HepG2 (cell line): ENCODE measurements at regions not wholly inside any gene's neighbourhood (a gene's known extent, or its start where the extent isn't known, plus 50 kb on each side); places are given as distances from the start of the nearest gene placed in this dataset.

Experiments
- ATAC-seq: fragments of 200-7000 bp; cut with Tn5 transposase; 3 replicates; pipeline ENCODE4 v1.9.1; 2020; ENCODE audit warnings: mild to moderate bottlenecking, moderate library complexity
- BruUV-seq: library from RNA; stranded (reverse); fragments of 400-500 nt; replicated peaks from 2 replicates; lab custom pipeline; 2021; lab: Mats Ljungman, UMichigan
- CTCF ChIA-PET: fragments of 300-600 bp; formaldehyde crosslinking; extraction: SDS; loops from one replicate; lab custom pipeline; 2021; ENCODE audit warnings: low total read pairs, inconsistent platforms, low intra/inter-chr PET ratio; lab: Yijun Ruan, JAX
- POLR2A ChIA-PET: fragments of 350-600 bp; sonication (Branson Sonifier 250); formaldehyde crosslinking; loops from one replicate; lab custom pipeline; 2020; ENCODE audit warnings: antibody characterized with exemption, inconsistent platforms; lab: Yijun Ruan, JAX
- DNase-seq: peaks from one replicate; pipeline ENCODE4 v3.0.0-alpha.2; 2015; ENCODE audit warnings: low spot score
- FAIRE-seq: peaks from 3 replicates; lab custom pipeline; 2011; peaks lifted over from hg19 to GRCh38; lab: Jason Lieb, UNC
- H2AFZ ChIP-seq: one replicate; pipeline ENCODE4 v1.6.1; 2011; ENCODE audit warnings: low read length, inconsistent platforms
- H3K27ac ChIP-seq: fragments of 300-600 bp; 3 replicates; pipeline ENCODE4 v1.8.0; 2011; ENCODE audit warnings: mixed run types, mild to moderate bottlenecking, mixed read lengths, low read length, inconsistent platforms; ENCODE audit not compliant: insufficient read depth; ENCODE audit errors: extremely low read length
- H3K27me3 ChIP-seq, 2 experiments: fragments of 200-600 bp in 1 of 2; 2 replicates in 1 of 2; 3 replicates in 1 of 2; pipeline versions ENCODE4 v1.6.0 to v1.8.0; 2011; ENCODE audit warnings: low read length in 2 of 2, mild to moderate bottlenecking in 2 of 2, moderate library complexity in 2 of 2, inconsistent platforms in 1 of 2; ENCODE audit not compliant: insufficient read depth in 2 of 2, control insufficient read depth in 1 of 2
- H3K36me3 ChIP-seq, 2 experiments: fragments of 200-600 bp in 1 of 2; replicated peaks in 1 of 2; 2 replicates in 1 of 2; 3 replicates in 1 of 2; pipeline versions ENCODE4 v1.5.1 to v1.8.0; 2011; ENCODE audit warnings: low read length in 2 of 2, inconsistent platforms in 1 of 2; ENCODE audit not compliant: insufficient read depth in 2 of 2, control insufficient read depth in 1 of 2
- H3K4me1 ChIP-seq: 2 replicates; pipeline ENCODE4 v1.5.1; 2012; ENCODE audit warnings: low read length, inconsistent platforms; ENCODE audit not compliant: insufficient read depth
- H3K4me2 ChIP-seq: 2 replicates; pipeline ENCODE4 v1.6.0; 2011; ENCODE audit warnings: low read depth, low read length, inconsistent platforms
- H3K4me3 ChIP-seq, 3 experiments: fragments of 200-600 bp in 1 of 3; sonication (generic), shearing (Covaris generic) in 1 of 3; replicated peaks in 1 of 3; 2 replicates each; pipeline ENCODE4 v1.5.1; 2011 to 2016; ENCODE audit warnings: low read length in 3 of 3, inconsistent platforms in 2 of 3, low read depth in 2 of 3, mild to moderate bottlenecking in 2 of 3, control low read depth in 1 of 3, mixed read lengths in 1 of 3; ENCODE audit not compliant: insufficient read depth in 1 of 3
- H3K79me2 ChIP-seq: one replicate; pipeline ENCODE4 v1.6.1; 2011; ENCODE audit warnings: low read length, inconsistent platforms; ENCODE audit not compliant: insufficient read depth
- H3K9ac ChIP-seq: 2 replicates; pipeline ENCODE4 v1.6.0; 2011; ENCODE audit warnings: mild to moderate bottlenecking, low read depth, low read length, inconsistent platforms; ENCODE audit not compliant: insufficient read depth
- H3K9me3 ChIP-seq: 2 replicates; pipeline ENCODE4 v1.5.1; 2012; ENCODE audit warnings: mild to moderate bottlenecking, low read length
- H4K20me1 ChIP-seq: 2 replicates; pipeline ENCODE4 v1.6.0; 2011; ENCODE audit warnings: inconsistent platforms, mild to moderate bottlenecking, low read length, moderate library complexity; ENCODE audit not compliant: insufficient read depth
- BORCS8-MEF2B ChIP-seq: sonication (generic); formaldehyde crosslinking; IDR thresholded peaks from 2 replicates; pipeline ENCODE4 v1.8.0; 2022; ENCODE audit warnings: mild to moderate bottlenecking, missing genetic modification reagents
- CCDC6 ChIP-seq: sonication (generic); formaldehyde crosslinking; IDR thresholded peaks from 2 replicates; pipeline ENCODE4 v1.8.1; 2022; ENCODE audit warnings: mild to moderate bottlenecking, missing genetic modification reagents, moderate library complexity
- CEBPB ChIP-seq: IDR thresholded peaks from 2 replicates; pipeline ENCODE4 v1.6.1; 2011; ENCODE audit warnings: low read depth, low read length, improper control_type of control experiment, borderline replicate concordance
- MIXL1 ChIP-seq: IDR thresholded peaks from 2 replicates; pipeline ENCODE4 v1.6.1; 2016
- MTF2 ChIP-seq: sonication (generic); formaldehyde crosslinking; IDR thresholded peaks from 2 replicates; pipeline ENCODE4 v1.5.0; 2020; ENCODE audit warnings: missing genetic modification reagents, borderline replicate concordance
- RFX3 ChIP-seq: IDR thresholded peaks from 2 replicates; pipeline ENCODE4 v1.6.1; 2016; ENCODE audit warnings: missing biosample characterization, missing genetic modification reagents
- RFX5 ChIP-seq: IDR thresholded peaks from 2 replicates; pipeline ENCODE4 v1.6.1; 2011; ENCODE audit warnings: low read depth, low read length, improper control_type of control experiment
- SMAD3 ChIP-seq: sonication (generic); formaldehyde crosslinking; IDR thresholded peaks from 2 replicates; pipeline ENCODE4 v1.4.0; 2020; ENCODE audit warnings: missing genetic modification reagents
- SOX6 ChIP-seq, 2 experiments: fragments of 450-650 bp in 1 of 2; sonication (generic) in 1 of 2; formaldehyde crosslinking in 1 of 2; IDR thresholded peaks; 2 replicates each; pipeline versions ENCODE4 v1.4.0 to v1.6.1; 2017 to 2020; ENCODE audit warnings: antibody characterized with exemption in 1 of 2, mild to moderate bottlenecking in 1 of 2, missing genetic modification reagents in 1 of 2
- WIZ ChIP-seq: sonication (generic); formaldehyde crosslinking; IDR thresholded peaks from 2 replicates; pipeline ENCODE4 v1.5.1; 2020; ENCODE audit warnings: mild to moderate bottlenecking, missing genetic modification reagents
- ZNF121 ChIP-seq: sonication (generic); formaldehyde crosslinking; IDR thresholded peaks from 2 replicates; pipeline ENCODE4 v1.5.0; 2020; ENCODE audit warnings: mild to moderate bottlenecking, missing genetic modification reagents
- ZNF556 ChIP-seq: sonication (generic); formaldehyde crosslinking; IDR thresholded peaks from 2 replicates; pipeline ENCODE4 v1.4.0; 2020; ENCODE audit warnings: mild to moderate bottlenecking, missing genetic modification reagents, borderline replicate concordance
- ZNF589 ChIP-seq: sonication (generic); formaldehyde crosslinking; conservative IDR thresholded peaks from 2 replicates; pipeline ENCODE4 v1.8.0; 2022; ENCODE audit warnings: mild to moderate bottlenecking, moderate library complexity, missing genetic modification reagents
- ZNF652 ChIP-seq: IDR thresholded peaks from 2 replicates; pipeline ENCODE4 v1.6.1; 2016; ENCODE audit warnings: low read depth, borderline replicate concordance
- ZNF737 ChIP-seq: sonication (generic); formaldehyde crosslinking; IDR thresholded peaks from 2 replicates; pipeline ENCODE4 v1.5.0; 2020; ENCODE audit warnings: missing genetic modification reagents, mild to moderate bottlenecking, borderline replicate concordance
- WGBS: methylation state at CpG from one replicate; pipeline ENCODE4 v1.1.6; 2017; ENCODE audit warnings: low lambda C conversion rate; 5-methylcytosine and 5-hydroxymethylcytosine counted together
- in situ Hi-C: cut with HindIII; loops from 2 replicates; pipeline ENCODE4 v1.10.0; 2017; ENCODE audit warnings: low pct_unique_long_range_greater_than_20kb; ENCODE audit not compliant: extremely low pct_ligation_motif_present
- intact Hi-C: fragments of 100-400 bp; cut with micrococcal nuclease; formaldehyde crosslinking; loops from one replicate; pipeline ENCODE4 v1.10.0; 2022; ENCODE audit not compliant: unreplicated experiment
- TF ChIP-seq, protein P1 (sequence below): sonication (generic); formaldehyde crosslinking; IDR thresholded peaks from 2 replicates; pipeline ENCODE4 v1.4.0; 2020; ENCODE audit warnings: mild to moderate bottlenecking, missing genetic modification reagents, borderline replicate concordance
- TF ChIP-seq, protein P2 (sequence below): sonication (generic); formaldehyde crosslinking; IDR thresholded peaks from 2 replicates; pipeline ENCODE4 v1.4.0; 2020; ENCODE audit warnings: missing genetic modification reagents, low read depth, mild to moderate bottlenecking, borderline replicate concordance

DNA sequence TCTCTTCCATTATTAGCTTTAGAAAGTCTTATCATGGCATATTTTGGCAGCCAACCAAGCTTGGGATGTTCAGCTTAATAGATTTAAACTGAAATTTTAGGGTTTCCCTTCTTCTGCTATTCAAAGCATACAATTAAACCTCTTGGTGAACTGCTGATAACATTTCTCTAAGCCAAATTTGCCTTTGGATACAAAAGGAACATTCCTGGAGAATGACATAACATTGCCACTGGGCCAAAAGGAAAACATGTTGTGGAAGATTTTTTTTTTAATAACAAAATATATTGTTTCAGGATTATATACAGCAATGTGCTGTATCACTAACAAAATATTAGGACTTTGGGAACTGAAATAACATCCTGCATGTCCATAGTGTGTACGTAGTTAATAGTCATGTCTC, 215.1 kb upstream of the TBX18 start:
- intact Hi-C loops (no loop called here), in situ Hi-C loops (no loop called here)
- H3K27ac ChIP-seq, result no peak overlapping the region
- no peaks in the 10 kb centered on the region for H3K4me1 ChIP-seq
- no peaks in the 10 kb centered on the region for H3K9me3 ChIP-seq
- no peaks in the 10 kb centered on the region for H3K27me3 ChIP-seq
- 0% methylated on average over 1 of the region's 1 CpG for WGBS
- FAIRE-seq (no peak), ATAC-seq (no peak), DNase-seq (no peak)
- no peak overlapping the region for H3K4me3 ChIP-seq
- no peak overlapping the region for H2AFZ ChIP-seq
- no TSS peak for BruUV-seq
- POLR2A ChIA-PET, result no interaction called here
- no peaks in the 10 kb centered on the region for H4K20me1 ChIP-seq
- CTCF ChIA-PET, result no interaction called here
- H3K4me2 ChIP-seq, result no peak overlapping the region
- H3K36me3 ChIP-seq, result no peaks in the 10 kb centered on the region
- TF ChIP-seq MTF2, result no peak
- no peaks in the 10 kb centered on the region for H3K79me2 ChIP-seq
- no peak overlapping the region for H3K9ac ChIP-seq

GRCh38 chr6:84977363-84977705, 212.9 kb upstream of the TBX18 start:
- H3K4me2 ChIP-seq, result no peak overlapping the region
- H3K4me3 ChIP-seq, result no peak overlapping the region
- H2AFZ ChIP-seq, result no peak overlapping the region
- intact Hi-C loops (no loop called here), in situ Hi-C loops (no loop called here)
- BruUV-seq, result no TSS peak
- H4K20me1 ChIP-seq, result no peaks in the 10 kb centered on the region
- H3K27ac ChIP-seq, result no peak overlapping the region
- ATAC-seq (no peak), FAIRE-seq (no peak), DNase-seq (no peak)
- H3K9ac ChIP-seq, result no peak overlapping the region
- CTCF ChIA-PET, result no interaction called here
- H3K9me3 ChIP-seq, result no peaks in the 10 kb centered on the region
- H3K36me3 ChIP-seq, result no peaks in the 10 kb centered on the region
- no peaks in the 10 kb centered on the region for H3K79me2 ChIP-seq
- POLR2A ChIA-PET, result no interaction called here
- no peaks in the 10 kb centered on the region for H3K27me3 ChIP-seq
- no peaks in the 10 kb centered on the region for H3K4me1 ChIP-seq
- WGBS, result 0% methylated on average over 1 of the region's 1 CpG
- TF ChIP-seq WIZ (CRISPR knock-in tag) (no peak), CEBPB (no peak), RFX5 (no peak), SMAD3 (no peak), ZNF121 (CRISPR knock-in tag) (no peak), CCDC6 (CRISPR knock-in tag) (no peak), ZNF652 (CRISPR knock-in tag) (no peak), ZNF737 (CRISPR knock-in tag) (no peak), BORCS8-MEF2B (CRISPR knock-in tag) (no peak), RFX3 (CRISPR knock-in tag) (no peak), SOX6 (IDR thresholded peaks at IDR 0.05) (no peak), SOX6 (CRISPR knock-in tag; IDR thresholded peaks at IDR 0.05) (no peak), ZNF589 (no peak), MIXL1 (CRISPR knock-in tag) (no peak), ZNF556 (CRISPR knock-in tag) (no peak)
- TF ChIP-seq, protein P1, sequence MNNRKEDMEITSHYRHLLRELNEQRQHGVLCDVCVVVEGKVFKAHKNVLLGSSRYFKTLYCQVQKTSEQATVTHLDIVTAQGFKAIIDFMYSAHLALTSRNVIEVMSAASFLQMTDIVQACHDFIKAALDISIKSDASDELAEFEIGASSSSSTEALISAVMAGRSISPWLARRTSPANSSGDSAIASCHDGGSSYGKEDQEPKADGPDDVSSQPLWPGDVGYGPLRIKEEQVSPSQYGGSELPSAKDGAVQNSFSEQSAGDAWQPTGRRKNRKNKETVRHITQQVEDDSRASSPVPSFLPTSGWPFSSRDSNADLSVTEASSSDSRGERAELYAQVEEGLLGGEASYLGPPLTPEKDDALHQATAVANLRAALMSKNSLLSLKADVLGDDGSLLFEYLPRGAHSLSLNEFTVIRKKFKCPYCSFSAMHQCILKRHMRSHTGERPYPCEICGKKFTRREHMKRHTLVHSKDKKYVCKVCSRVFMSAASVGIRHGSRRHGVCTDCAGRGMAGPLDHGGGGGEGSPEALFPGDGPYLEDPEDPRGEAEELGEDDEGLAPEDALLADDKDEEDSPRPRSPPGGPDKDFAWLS (CRISPR knock-in tag), result no peak
- TF ChIP-seq, protein P2, sequence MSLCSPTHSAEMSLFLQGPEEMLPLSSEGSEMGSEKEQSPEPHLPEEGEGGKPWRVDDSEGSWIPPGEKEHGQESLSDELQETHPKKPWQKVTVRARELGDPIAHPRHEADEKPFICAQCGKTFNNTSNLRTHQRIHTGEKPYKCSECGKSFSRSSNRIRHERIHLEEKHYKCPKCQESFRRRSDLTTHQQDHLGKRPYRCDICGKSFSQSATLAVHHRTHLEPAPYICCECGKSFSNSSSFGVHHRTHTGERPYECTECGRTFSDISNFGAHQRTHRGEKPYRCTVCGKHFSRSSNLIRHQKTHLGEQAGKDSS, result no peak
